HG03139 (cell line): ENCODE measurements at regions not wholly inside any gene's neighbourhood (a gene's known extent, or its start where the extent isn't known, plus 50 kb on each side); places are given as distances from the start of the nearest gene placed in this dataset.
"Not testable (repeated sequence)": the region's sequence is repeated elsewhere in the genome, so short reads cannot be mapped to it uniquely, and the experiment has no call there.

Experiments used
- ATAC-seq: cut with Tn5 transposase; IDR thresholded peaks from one replicate; pipeline ENCODE4 v1.9.1; 2021; ENCODE audit not compliant: unreplicated experiment

DNA sequence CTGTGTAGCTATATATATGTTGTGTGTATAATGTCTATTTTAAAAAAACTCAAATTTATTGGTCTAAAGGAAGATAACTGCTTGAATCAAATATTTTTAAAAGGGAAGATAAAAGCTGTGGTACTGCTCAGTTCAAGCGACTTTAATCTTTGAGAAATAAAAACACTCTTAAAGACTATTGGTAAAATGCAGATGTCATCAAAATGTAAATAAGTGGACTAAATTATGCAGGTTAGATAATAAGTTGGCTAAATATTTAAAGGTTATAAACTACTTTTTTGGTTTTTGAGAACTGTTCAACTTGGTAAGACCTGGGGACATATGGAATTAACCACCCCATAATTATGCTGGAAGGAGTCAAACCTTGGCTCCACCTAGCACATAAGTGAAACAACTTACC lies 144.7 kb upstream of the ITM2A start:
- no peak for ATAC-seq

DNA sequence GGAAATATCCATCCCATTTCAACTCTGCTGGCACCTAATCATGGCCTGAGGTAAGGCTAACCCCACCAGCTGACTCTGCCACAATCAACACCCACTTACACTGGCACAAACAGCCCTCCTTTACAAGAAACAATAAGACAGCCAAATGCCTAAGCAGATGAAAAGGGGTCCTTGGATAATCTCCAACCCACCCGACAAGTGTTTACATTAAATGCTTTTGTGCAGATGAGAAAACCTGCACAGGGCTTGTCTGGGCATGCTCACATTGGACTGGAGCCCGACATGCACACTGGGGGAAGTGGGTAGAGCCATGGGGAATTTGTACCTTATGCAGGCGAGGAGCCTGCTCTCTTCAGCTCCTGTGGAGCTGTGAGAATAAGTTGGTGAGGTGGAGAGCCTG lies 138.9 kb upstream of the ITM2A start:
- ATAC-seq, result no peak

DNA sequence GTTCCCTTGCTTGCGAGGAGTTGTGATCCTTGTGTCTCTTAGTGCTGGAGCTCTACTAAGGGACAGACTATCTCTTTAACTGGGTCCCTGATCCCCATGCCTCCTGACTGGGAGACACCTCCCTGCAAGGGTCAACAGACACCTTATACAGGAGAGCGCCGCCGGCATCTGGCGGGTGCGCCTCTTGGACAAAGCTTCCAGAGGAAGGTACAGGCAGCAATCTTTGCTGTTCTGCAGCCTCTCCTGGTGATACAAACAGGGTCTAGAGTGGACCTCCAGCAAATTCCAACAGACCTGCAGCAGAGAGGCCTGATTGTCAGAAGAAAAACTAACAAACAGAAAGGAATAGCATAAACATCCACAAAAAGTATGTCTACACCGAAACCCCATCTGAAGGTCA lies 115.6 kb upstream of the ITM2A start:
- no peak for ATAC-seq

DNA sequence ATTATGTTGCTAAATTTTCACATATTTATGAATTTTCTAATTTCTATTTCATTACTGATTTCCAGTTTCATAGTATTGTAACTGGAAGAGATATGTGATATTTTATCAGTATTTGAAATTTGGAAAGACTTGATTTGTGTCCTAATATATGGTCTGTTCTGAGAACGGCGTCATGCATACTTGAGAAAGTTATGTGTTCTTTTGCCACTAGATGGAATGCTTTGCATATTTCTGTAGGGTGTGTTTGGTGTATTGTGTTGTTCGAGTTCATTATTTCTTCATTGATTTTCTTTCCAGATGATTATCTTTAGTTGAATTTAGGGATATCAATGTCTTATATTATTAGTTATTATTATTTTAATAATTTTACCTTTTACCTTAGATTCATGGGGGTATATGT lies 110.6 kb upstream of the ITM2A start:
- no peak for ATAC-seq

DNA sequence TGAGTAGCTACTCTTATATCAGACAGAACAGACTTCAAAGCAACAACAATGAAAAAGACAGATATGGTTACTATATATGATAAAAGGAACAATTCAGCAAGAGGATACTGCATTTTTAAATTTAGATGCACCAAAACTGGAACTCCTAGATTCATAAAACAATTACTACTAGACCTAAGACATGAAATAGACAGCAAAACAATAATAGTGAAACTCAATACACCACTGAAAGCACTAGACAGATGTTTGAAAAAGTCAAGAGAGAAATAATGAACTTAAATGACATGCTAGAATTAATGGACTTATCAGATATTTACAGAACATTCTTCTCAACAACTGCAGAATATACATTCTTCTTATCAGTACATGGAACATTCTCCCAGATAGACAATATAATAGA lies 99.5 kb upstream of the ITM2A start:
- ATAC-seq, result no peak

DNA sequence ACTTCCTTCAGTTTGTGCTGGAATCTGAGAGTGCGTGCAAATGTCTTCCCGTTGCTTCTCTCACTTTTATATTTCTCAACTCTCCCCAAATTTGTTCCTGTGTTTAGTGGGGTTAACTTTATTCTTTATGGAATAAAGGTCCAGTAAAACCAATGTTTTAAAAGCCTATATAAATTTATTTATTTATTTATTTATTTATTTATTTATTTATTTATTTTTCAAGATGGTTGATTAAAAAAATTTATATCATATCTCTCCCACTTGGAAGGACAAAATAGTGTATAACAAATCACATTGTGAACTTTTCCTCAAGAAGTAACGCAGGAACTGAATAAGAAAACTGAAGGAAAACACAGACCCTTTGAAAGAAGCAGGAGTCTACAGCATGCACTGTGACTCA lies 95.3 kb upstream of the ITM2A start:
- no peak for ATAC-seq

DNA sequence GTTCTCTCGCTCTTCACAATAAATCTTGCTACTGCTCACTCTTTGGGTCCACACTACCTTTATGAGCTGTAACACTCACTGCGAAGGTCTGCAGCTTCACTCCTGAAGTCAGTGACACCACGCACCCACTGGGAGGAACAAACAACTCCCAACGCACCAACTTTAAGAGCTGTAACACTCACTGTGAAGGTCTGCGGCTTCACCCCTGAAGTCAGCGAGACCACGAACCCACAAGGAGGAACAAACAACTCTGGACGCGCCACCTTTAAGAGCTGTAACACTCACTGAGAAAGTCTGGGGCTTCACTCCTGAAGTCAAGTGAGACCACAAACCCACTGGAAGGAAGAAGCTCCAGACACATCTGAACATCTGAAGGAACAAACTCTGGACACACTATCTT lies 89.5 kb upstream of the ITM2A start:
- ATAC-seq, result not testable (repeated sequence)

DNA sequence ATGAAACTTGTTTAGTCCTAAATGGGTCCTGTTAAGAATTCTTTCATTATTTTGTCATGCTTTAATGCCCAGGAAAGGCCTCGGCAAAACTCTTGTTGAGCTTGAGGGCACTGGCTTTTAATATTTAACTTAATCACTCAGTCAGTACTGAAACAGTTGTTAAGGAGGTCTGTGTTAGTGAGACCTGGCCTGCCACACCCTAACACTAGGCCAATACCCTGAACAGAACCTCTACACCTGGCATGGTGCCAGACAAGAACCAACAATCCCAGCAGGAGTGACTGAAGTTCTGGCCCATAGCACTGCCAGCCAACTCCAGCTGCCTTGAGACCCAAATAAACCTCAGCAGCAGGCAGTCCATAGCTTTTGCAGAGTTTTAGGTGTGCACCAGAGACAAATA lies 85.7 kb upstream of the ITM2A start:
- ATAC-seq, result no peak

DNA sequence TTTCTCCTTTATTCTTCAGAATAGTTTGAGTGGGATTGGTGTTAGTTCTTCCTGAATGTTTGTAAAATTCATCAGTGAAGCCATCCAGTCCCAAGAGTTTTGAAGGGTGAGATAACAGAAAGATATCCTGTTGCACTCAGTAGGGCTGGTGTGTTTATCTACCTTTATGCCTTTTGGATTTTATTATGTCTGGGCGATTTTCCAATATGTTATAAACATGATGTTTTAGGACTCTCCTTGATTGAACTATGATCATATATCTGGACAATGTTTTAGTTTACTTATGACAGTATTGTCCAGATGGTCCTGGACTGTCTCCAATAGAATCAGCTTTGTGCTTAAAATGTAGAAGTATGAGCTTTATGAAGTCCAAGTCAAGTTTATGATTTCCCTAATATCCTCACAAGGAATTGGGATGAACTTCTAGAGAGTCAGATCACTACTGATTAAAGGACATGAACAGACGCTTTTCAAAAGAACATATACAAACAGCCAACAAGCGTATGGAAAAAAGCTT lies 77.6 kb upstream of the ITM2A start:
- ATAC-seq, result no peak

DNA sequence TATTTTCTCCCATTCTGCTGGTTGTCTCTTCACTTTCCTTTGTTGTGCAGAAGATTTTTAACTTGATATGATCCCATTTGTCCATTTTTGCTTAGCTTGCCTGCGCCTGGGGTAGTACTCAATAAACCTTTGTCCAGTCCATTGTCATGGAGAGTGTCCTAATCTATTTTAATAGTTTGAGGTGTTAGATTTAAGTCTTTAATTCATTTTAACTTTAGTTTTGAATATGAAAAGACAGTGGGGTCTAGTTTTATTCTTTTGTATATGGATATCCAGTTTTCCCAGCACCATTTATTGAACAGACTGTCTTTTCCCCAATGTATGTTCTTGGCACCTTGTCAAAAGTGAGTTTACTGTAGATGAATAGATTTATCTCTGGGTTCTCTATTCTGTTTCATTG lies 76.0 kb upstream of the ITM2A start:
- ATAC-seq, result no peak

DNA sequence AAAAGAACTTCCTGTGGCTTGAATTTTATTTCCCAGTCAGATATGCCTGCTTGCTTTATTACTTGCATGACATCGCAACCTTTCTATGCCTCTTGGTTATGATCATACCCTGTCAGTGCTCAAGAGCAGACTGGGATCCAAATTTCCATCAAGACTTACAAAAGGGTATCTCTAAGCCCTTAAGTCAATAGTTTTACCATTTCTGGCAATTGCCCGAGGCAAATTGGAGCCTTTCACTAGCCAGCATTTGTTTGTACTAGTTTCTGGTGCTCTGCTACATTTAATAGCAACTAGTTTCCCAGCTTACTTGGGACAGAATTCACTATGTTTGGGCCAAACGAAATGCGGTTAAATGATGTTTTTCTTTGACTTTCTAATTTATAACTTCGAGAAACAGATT lies 73.2 kb upstream of the ITM2A start:
- ATAC-seq, result no peak
